ENCODE measurements at regions not wholly inside any gene's neighbourhood (a gene's known extent, or its start where the extent isn't known, plus 50 kb on each side); places are given as distances from the start of the nearest gene placed in this dataset.

- intact Hi-C loops (cut with DNase I), result no loop called here
- no peak overlapping the region for H3K4me3 ChIP-seq
- no peak for DNase-seq (ENCODE audit: extremely low spot score in 2 of 2)
- no peak overlapping the region for H3K27ac ChIP-seq
- H3K36me3 ChIP-seq, result no peaks in the 10 kb centered on the region
- H3K9me3 ChIP-seq, result no peaks in the 10 kb centered on the region
- H3K4me1 ChIP-seq, result no peaks in the 10 kb centered on the region
- H3K27me3 ChIP-seq, result no peaks in the 10 kb centered on the region
- TF ChIP-seq POLR2AphosphoS5 (IDR thresholded peaks at IDR 0.05; ENCODE audit: insufficient read depth in 1 of 2, low read depth in 1 of 2) (no peak), CTCF (IDR thresholded peaks at IDR 0.05) (no peak), POLR2A (IDR thresholded peaks at IDR 0.05) (no peak)
Measured at GRCh38 chr10:83582407-83583095, 556.8 kb upstream of the GHITM start.

GRCh38 chr10:83585686-83586085 lies 553.6 kb upstream of the GHITM start:
- Histone ChIP-seq H3K9me3 (no peaks in the 10 kb centered on the region), H3K4me1 (no peaks in the 10 kb centered on the region), H3K27ac (no peak overlapping the region), H3K36me3 (no peaks in the 10 kb centered on the region), H3K4me3 (no peak overlapping the region), H3K27me3 (no peaks in the 10 kb centered on the region)
- no peak for DNase-seq (ENCODE audit: extremely low spot score in 2 of 2)
- intact Hi-C loops (cut with DNase I), result no loop called here
- TF ChIP-seq POLR2AphosphoS5 (IDR thresholded peaks at IDR 0.05; ENCODE audit: insufficient read depth in 1 of 2, low read depth in 1 of 2), result no peak
- TF ChIP-seq CTCF (IDR thresholded peaks at IDR 0.05), result no peak
- TF ChIP-seq POLR2A (IDR thresholded peaks at IDR 0.05), result no peak

- H3K27ac ChIP-seq, result no peak overlapping the region
- H3K4me1 ChIP-seq, result no peaks in the 10 kb centered on the region
- no peak for TF ChIP-seq POLR2A (IDR thresholded peaks at IDR 0.05)
- no peak for TF ChIP-seq CTCF (IDR thresholded peaks at IDR 0.05)
- no peak for TF ChIP-seq POLR2AphosphoS5 (IDR thresholded peaks at IDR 0.05; ENCODE audit: insufficient read depth in 1 of 2, low read depth in 1 of 2)
- H3K27me3 ChIP-seq, result no peaks in the 10 kb centered on the region
- intact Hi-C loops (cut with DNase I), result no loop called here
- no peaks in the 10 kb centered on the region for H3K9me3 ChIP-seq
- DNase-seq (ENCODE audit: extremely low spot score in 2 of 2), result no peak
- H3K36me3 ChIP-seq, result no peaks in the 10 kb centered on the region
- H3K4me3 ChIP-seq, result no peak overlapping the region
Measured at GRCh38 chr10:83592337-83592935, 546.9 kb upstream of the GHITM start.

- DNase-seq (ENCODE audit: extremely low spot score in 2 of 2), result no peak
- no peaks in the 10 kb centered on the region for H3K27me3 ChIP-seq
- H3K4me1 ChIP-seq, result no peaks in the 10 kb centered on the region
- no peaks in the 10 kb centered on the region for H3K9me3 ChIP-seq
- H3K27ac ChIP-seq, result no peak overlapping the region
- no peak for TF ChIP-seq POLR2AphosphoS5 (IDR thresholded peaks at IDR 0.05; ENCODE audit: insufficient read depth in 1 of 2, low read depth in 1 of 2)
- TF ChIP-seq POLR2A (IDR thresholded peaks at IDR 0.05), result no peak
- TF ChIP-seq CTCF (IDR thresholded peaks at IDR 0.05), result no peak
- intact Hi-C loops (cut with DNase I), result no loop called here
- H3K36me3 ChIP-seq, result no peaks in the 10 kb centered on the region
- H3K4me3 ChIP-seq, result no peak overlapping the region
Measured at GRCh38 chr10:83603708-83604107, 535.6 kb upstream of the GHITM start.

Measured in vagina (tissue), 2 donors.